Activated T-helper 1 cell treated with Interleukin-2 at 50 U/mL for 16 hours (primary cell): ENCODE measurements at regions not wholly inside any gene's neighbourhood (a gene's known extent, or its start where the extent isn't known, plus 50 kb on each side); places are given as distances from the start of the nearest gene placed in this dataset.

Source experiments
- DNase-seq: peaks from one replicate; pipeline ENCODE4 v3.0.0-alpha.2; 2020; ENCODE audit warnings: low read depth

DNA sequence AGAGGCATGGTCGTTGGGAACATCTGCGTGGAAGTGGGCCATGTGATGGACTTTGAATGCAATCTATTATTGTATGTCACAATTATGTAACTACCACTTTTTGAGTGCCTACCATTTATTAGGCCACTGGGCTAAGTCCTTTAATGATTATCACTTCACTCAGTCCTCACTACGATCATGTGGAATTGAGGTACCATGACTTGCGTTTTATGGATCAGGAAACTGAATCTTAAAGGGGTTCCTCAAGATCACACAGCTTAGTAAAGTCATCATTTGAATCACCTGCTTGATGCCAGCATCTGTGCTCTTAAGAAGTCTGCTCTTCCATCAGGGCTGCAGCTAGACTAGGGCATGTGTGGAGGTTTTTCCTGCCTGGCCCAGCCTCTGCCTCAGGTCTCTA is 136.7 kb downstream of the DAD1 start:
- no peak for DNase-seq

DNA sequence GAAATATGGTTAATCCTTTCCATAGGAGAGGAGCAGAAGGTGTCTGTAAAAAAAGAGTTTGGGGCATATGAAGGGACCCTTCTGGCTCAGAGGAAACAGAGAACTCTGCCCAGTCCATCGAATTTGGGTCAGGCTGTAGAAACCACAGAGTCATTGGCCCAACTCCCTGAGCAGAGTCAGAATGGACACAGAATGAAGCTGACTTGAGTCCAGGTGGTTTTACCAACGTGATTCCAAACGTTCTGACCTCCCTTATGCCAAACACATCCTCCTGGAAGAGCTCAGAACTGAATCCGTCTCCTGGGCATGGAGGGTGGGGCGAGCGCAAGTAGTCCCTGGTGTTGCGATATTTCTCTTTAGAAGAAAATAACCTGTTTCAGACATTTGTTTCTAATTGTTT is 138.8 kb downstream of the DAD1 start:
- DNase-seq, result no peak

DNA sequence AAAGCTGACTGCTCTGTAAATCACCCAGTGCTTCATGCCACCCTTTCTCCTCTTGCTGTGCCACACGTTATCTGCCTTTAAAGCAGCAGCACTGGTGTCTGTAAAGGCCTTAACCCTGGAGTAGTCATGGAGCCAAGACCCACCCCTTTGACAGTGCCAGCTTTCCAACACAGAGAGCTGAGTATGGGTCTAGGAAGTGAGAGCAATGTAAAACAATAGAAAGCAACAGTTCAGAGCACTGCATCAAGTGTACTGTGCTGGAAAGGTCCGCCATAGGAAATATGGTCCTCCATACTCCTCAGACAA is 139.5 kb downstream of the DAD1 start:
- no peak for DNase-seq

DNA sequence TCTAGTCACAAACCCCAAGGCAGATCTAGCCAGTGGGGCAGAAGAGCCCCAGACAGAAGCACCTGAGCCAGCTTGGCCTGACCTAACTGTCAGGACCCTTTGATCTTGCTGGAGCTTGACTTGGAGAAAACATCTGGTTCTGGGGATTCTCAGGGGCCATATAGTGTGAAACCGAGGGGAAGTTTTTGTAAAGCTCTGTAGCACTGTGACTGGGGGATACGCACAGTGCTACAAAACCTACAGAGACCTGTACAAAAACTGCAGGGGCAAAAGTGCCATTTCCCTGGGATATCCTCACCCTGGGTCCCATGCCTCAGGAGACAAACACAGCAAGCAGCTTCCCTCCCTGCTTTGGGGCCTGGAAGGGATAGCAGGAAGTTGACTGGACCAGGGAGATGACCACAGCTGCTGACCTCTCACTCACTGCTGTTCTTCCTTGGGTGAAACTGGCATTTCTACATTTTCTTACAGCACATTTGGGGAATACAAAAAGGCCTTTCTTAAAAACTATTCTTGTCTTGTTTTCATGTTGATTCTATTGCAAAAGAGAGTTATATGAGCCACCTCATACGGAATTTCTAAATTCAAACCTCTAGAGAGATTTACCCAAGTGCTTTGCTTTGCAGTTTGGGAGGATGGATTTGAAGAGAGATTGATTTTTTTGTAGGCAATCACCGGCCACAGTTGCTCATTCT is 140.0 kb downstream of the DAD1 start:
- DNase-seq, result no peak

DNA sequence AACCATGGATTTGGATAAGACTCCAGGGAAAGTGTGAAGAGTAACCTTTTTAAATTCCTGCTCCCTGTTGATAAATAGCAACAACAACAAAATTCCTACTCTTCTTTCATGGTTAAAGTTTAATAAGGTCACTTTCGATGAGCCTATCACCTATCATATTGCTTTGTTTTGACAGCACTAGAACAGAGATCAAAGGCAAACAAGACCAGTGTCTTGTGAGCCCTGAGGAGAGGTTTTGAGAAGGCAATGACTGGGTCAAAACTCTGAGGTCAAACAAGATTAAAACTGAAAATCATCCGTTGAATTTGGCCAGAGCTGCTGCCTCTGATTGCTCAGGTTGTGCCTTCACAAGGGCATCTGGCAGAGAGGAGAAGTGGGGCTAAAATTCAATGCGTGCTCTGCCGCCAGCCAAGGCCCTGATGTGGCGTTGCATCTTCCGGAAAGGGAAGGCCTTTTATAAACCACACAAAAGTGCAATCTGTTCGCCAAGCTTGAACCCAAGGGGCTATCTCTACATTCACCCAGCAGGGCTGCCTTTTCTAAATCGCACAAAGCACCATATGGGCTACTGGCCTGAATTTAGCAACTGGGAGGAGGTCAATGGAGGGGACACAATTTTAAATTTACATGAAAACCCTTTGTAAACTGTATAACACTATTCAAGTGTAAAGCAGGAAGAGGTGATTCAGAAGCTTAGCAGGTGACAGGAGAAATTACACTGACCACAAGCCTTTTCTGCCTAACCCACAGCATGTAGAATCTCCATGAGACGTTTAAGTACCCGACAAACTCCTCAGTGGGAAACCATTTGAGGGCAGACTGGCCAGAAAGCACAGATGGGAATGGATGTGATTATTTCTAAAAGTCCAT is 140.8 kb downstream of the DAD1 start:
- DNase-seq, result no peak

DNA sequence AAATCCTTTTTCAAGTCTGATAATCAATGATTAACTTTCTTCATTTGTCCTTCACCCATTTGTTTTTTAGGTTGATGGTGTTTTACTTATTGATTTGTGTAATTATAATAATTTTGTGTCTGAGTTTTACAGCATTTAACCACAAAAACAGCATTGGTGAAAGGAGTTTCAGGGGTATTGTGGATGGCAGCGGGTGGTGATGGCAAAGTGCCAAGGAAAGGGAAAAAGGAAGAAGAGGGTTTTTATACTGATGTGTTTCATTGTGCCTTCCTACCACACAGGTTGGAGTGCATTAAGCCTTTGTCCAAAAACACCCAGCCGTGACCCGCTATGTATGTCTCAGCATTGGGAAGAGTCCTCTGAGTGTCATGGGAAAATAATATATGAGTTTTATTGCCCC is 150.3 kb downstream of the DAD1 start:
- DNase-seq, result no peak

DNA sequence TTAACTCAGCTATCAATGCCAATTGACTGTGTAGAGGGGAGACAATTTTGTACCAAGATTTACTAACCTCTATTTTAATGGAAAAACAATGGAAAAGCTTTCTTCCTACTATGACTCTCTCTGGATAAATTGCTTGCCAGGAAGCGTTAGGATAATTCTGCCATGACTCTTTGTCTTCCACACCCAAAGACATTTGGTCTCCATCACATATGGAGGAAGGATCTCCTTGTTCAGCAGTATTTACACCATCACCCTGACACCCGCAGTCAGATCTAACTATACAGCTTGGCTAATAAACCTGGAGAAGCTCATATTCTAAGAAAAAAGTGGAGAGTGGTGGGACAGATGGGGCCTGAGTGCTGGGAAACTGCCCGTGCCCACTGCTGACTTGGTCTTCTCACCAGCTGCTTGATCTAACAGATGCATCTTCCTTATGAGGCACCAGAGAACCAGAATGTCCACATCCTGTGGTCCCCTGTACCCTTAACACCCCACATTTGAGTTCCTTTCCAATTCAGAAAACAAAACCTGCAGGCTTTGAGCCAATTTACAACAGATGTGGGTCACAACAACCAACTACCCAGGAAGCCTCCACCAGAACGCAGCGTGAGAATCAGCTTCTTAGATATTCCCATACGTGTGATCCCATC is 154.0 kb downstream of the DAD1 start:
- no peak for DNase-seq

DNA sequence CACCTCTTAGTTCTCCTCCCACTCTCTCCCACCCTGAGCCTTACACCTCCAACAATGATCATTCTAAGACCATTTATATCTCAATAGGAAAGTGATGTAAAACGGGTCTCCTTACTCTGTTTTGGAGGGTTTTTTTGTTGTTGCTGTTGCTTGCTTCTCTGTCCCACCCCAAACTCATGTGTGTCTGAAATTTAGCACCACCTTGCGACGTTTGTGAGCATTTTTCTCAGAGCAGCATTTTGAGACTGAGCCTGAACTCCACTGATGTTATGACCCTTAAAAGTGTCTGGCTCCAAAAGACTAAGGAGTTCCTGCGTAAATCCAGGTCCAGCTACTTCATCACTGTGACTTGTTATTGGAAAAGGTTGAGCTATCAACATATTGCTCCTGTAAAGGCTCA is 155.0 kb downstream of the DAD1 start:
- no peak for DNase-seq

DNA sequence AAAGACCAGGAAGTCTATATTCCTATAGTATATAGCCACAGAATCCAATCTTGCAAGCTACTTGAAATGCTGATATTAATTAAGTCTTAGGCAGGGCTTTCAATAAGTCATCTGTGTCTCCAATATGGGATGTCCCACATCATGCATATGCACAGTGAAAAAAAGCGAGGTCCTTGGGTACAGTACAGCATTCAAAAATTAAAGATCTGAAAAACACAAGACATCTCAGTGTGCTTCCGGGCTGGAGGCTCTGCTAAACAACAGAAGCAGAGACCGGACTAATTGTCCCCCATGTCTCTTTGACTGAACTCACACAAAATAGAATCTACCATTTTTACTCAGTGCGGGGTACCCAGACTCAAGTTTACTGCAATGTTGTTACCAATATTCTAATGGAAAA is 156.0 kb downstream of the DAD1 start:
- no peak for DNase-seq

DNA sequence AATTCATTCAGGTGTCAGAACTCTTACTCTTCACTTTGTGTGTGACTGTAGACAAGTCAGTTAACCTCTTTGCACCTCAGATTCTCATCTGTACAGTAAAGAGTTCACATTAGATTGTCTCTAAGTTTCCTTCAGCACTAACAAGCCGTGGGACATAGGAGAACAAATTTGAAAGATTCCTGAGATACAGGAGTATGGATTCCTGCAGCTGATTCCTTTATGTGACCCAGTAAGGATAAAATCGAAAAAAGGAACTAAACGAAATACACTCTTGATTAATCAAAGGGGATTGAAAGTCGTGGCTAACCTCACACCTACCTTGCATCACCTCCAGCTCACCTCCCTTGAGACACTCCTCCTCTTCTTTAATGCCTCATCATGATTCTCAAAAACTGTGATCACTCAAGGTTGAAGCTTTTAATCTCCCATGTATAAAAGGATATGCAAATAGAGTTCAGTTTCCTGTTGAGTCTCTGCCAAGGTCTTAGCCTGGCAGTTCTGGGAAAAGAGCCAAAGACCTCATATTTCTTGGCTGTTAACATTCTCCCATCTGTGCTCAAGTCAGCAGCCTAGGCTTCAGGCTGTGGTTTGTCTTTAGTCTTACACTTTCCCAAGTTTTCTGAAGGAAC is 156.6 kb downstream of the DAD1 start:
- no peak for DNase-seq

DNA sequence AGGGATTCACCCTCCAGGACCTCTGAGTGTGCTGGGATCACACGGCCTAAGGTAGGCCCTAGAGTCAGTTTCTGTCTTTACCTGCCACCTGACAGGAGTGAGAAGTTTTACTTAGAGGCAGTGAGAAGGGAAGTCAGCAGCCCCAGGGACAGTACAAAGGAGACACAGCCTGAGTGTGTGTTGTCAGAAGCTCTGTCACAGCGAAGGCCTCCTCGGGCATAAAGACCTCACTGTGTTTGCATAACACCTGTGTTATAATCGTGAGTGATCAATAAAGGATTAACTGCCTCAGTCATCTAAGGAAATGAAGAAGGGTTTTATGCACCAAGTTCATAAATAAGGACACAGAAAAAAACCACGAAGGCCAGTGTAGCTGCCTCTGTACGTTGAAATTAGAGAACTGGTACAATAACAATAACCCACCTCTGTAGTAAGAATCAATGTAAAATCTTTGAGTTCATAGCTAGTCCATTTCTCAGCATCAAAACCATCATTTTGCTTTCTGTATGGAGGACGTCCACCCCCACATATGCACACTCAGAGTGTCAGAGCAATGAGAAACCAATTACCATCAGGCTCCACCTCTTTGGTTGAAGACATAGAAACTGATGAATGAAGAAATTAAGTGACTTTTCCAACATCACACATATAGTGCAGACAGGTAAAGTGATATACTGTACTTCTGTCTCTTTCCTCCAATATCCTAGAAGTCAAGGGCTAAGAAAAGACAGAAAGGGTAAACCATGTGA is 159.3 kb downstream of the DAD1 start:
- no peak for DNase-seq

DNA sequence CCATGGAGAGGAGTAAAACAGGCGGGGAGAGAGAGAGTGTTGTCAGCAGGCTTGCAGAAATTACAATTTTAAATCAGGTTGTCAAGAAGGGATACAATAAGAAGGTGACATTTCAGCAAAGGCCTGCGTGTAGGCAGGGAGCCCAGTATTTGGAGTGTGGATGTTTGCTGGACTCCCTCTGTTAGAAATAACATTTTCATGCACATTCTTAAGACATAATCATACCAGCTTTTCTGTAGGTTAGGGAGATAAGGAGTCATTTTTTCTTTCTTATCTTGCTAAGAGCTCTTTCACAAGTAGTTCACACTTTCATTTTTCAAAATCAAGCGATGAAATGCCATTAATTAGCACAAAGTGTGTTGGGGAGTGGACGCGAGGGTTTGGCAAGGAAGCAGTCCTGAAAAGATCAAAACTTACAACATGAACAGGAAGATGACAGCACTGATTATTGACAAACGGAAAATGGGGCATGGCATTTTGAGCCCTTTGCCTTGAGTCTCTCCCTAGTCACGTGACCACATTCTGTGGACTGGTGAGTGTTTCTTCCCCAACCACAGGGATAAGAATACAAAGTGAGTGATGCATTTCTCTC is 160.2 kb downstream of the DAD1 start:
- no peak for DNase-seq

DNA sequence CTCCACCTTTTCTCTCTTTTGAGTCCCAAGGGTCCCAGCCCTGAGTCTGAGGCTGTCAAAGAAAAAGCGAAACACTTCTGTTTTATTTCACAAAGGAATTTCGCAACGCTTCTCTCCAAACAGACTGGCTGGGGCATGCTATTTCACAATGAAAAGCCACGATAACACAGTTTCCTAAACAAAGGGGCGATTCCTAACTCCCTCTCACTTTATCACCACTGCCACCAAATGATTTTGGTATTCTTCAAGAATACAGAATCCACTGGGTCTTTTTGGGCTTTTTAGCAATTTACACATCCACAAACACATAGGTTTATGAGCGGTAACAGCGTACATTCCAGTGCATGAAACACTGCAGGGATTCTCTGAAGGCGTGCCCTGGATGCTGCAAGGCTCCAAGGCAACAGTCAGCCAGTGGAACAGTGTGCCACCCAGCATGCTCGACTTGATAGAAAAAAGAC is 161.2 kb downstream of the DAD1 start:
- no peak for DNase-seq

DNA sequence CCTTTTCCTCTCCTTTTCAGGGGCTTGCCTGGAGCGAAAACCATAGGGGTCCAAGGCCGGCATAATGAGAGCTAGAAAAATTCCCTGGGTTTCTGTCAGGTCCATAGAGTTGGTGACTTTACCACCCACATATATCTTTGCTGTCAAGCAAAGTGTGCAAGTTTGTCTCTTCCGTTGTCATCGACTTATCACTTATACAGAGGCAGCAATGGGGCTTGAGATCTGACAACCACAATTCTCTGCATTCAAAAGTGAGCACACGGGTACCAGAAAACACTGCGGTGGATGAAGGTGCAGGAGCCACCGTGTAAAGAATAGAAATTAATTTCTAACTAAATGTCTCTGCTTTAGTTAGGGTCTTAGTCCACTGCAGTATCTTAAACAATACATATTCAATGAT is 162.3 kb downstream of the DAD1 start:
- DNase-seq, result no peak

DNA sequence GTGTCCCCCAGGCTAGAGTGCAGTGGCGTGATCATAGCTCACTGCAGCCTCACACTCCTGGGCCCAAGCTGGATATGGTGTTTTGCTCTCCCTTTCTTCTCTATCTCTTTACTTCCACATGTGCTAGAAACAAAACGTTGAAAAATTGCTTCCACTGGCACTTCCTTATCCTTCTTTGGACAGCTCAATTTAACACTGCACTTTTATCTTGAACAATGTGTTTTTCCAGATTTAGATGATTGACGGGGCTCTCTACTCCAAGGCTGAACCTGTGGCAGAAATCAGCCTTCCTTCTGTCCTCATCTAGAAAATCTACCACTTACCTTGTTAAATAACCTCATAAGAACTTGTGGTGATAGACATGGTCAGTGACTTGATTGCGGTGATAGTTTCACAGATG is 165.1 kb downstream of the DAD1 start:
- DNase-seq, result no peak

DNA sequence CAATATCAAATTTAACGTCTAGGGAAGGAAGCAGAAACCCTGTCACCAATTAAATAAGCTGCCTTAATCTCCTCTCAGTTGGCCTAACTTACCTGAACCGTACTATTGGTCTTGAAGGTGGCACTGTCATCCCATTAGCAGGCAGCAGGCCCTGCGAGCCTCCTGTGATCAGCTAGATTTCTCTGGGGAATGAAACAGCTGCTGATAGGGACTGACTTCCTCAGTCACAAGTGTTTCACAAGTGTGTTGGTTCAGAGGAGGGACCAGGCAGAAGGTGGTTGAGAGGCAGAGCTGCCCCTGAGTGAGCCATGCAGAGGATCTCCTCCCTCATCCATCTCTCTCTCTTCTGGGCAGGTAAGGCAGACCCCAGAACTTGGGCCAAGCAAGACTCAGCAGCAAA is 166.8 kb downstream of the DAD1 start:
- no peak for DNase-seq

DNA sequence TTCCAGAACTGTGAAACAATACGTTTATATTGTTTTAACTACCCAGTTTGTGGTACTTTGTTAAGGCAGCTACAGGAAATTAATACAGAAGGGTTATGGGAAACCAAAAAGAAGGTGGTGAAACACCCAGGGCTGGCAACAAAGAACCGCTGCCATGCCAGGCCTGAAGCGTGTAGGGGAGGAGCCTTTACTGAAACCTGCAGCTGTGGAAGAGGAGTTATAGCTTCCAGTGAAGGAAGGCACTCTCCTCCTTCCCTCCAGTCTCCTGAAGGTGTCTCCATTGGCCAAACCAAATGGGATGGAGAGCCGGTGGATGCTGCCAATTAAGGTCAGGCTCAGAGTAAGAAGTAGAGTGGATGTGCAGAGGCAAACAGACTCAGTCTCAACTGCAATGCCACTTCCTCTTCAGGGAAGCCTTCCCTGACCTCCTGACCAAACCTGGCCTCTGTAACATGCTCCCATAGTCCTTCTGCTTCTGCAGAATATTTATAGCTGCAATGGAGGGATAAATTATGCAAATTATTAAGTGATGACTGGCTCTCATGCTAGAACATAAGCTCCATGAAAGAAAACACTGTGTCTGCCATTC is 168.3 kb downstream of the DAD1 start:
- DNase-seq, result no peak

DNA sequence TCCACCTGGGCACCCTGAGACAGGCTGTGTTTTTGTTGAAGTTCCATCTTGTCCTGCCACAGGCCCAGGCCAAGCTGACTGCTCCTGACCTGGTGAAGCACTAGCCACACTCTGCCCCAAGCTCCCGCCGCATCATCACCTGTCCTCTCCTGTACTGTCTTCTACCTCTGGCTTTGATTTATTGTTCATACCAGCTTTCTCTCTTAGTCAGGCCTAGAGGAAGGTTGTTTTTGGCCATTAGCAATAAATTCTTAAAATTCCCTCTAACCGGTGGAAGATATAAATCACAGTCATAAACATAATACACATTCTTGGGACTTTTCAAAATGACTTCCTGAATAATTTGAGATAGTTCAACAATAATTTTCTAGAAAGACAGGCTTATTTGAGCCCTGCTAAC is 169.4 kb downstream of the DAD1 start:
- DNase-seq, result no peak

DNA sequence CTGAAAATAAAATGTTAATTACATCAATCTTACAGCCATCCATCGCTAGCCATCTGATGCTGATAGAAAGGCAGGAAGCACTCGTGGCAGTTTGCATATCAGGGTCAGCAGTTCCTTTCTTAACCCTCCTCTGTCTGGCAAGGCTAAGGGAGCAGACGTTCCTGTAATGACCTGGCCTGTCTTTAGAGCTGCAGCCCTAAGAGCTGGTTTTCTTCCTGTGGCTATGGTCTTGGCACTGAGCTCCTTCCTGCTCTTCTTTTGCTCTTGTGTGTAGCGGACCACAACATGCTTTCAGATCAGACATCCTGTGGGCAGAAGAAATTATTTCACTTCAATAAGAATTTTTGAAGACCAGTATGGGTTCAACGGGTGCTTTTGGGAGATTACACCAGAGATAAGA is 170.4 kb downstream of the DAD1 start:
- DNase-seq, result no peak

DNA sequence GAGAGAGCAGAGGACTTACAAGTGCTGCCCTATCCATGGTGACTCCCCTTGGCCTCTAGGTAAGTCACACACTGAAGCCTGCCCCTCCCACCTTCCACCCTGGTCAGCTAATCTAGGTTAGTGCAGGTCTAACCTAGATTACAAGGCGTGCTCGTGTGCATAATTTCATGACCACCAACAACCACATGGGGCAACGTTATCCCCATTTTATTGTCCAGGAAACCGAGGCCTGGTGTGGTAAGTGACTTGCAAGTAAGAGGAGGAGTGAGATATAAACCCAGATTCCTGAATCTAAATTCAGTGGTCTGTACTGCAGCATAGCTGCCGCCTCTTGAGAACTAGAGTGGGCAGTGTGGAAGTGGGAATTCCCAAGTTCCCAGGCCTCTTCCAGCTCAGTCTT is 171.1 kb downstream of the DAD1 start:
- no peak for DNase-seq

DNA sequence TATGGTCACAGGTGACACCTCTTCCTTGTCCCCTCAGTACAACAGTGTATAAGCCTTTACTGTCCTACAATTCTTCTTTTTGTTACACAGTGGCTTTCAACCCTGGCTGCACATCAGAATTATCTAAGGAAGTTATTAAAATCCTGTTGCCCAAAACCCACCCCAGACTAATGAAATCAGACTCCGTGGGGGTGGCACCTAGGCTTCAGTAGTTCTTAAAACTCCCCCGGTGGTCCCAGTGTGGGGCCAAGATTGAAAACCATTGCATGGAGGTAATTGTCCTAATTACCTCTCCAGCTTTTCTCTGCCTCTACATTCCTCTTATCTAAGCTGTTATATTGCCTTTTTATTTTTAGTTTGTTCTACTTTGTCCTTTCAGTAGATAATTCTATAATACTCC is 172.8 kb downstream of the DAD1 start:
- DNase-seq, result no peak
